SK-N-SH treated with all-trans-retinoic acid at 6 μM for 48 hours (cell line): ENCODE measurements at regions not wholly inside any gene's neighbourhood (a gene's known extent, or its start where the extent isn't known, plus 50 kb on each side); places are given as distances from the start of the nearest gene placed in this dataset.

Experiments
- ATAC-seq: fragments of 200-7000 bp; cut with Tn5 transposase; 3 replicates; pipeline ENCODE4 v1.9.1; 2020; ENCODE audit warnings: mild to moderate bottlenecking, moderate library complexity
- ARNTL ChIP-seq: fragments of 450-650 bp; formaldehyde crosslinking; IDR thresholded peaks from 2 replicates; pipeline ENCODE4 v1.5.0; 2020; ENCODE audit warnings: low read depth, mild to moderate bottlenecking, moderate library complexity, borderline replicate concordance
- BACH2 ChIP-seq: fragments of 250-450 bp; sonication (Bioruptor Pico); IDR thresholded peaks from 2 replicates; pipeline ENCODE4 v1.9.0; 2021; ENCODE audit warnings: mild to moderate bottlenecking, borderline replicate concordance
- ESRRG ChIP-seq: fragments of 250-450 bp; sonication (Bioruptor Pico); IDR thresholded peaks from 2 replicates; pipeline ENCODE4 v1.6.1; 2021; ENCODE audit warnings: mild to moderate bottlenecking
- ISL1 ChIP-seq: fragments of 250-450 bp; sonication (Bioruptor Pico); IDR thresholded peaks from 2 replicates; pipeline ENCODE4 v2.1.2; 2022; ENCODE audit warnings: mild to moderate bottlenecking, moderate library complexity
- OSR1 ChIP-seq: fragments of 250-450 bp; sonication (Bioruptor Pico); IDR thresholded peaks from 2 replicates; pipeline ENCODE4 v1.8.0; 2022; ENCODE audit warnings: moderate library complexity, mild to moderate bottlenecking, inconsistent platforms
- PPARA ChIP-seq: fragments of 250-450 bp; sonication (Bioruptor Pico); IDR thresholded peaks from 2 replicates; pipeline ENCODE4 v1.5.0; 2020; ENCODE audit warnings: mild to moderate bottlenecking, borderline replicate concordance
- RARB ChIP-seq: fragments of 250-450 bp; sonication (Bioruptor Pico); IDR thresholded peaks from 2 replicates; pipeline ENCODE4 v1.8.0; 2021; ENCODE audit warnings: mild to moderate bottlenecking, moderate library complexity
- SNAI2 ChIP-seq: fragments of 250-450 bp; sonication (Bioruptor Pico); IDR thresholded peaks from 2 replicates; pipeline ENCODE4 v1.5.0; 2020; ENCODE audit warnings: mild to moderate bottlenecking, moderate library complexity
- TOX ChIP-seq: fragments of 250-450 bp; sonication (Bioruptor Pico); IDR thresholded peaks from 2 replicates; pipeline ENCODE4 v1.8.0; 2021; ENCODE audit warnings: mild to moderate bottlenecking, moderate library complexity, borderline replicate concordance
- ZC3H10 ChIP-seq: fragments of 250-450 bp; sonication (Bioruptor Pico); IDR thresholded peaks from 2 replicates; pipeline ENCODE4 v1.5.1; 2021; ENCODE audit warnings: mild to moderate bottlenecking, moderate library complexity
- ZFP30 ChIP-seq: fragments of 450-650 bp; formaldehyde crosslinking; IDR thresholded peaks from 2 replicates; pipeline ENCODE4 v1.5.0; 2022; ENCODE audit warnings: mild to moderate bottlenecking, moderate library complexity
- ZNF565 ChIP-seq: fragments of 450-650 bp; formaldehyde crosslinking; conservative IDR thresholded peaks from 2 replicates; pipeline ENCODE4 v1.5.0; 2020; ENCODE audit warnings: low read depth, mild to moderate bottlenecking, moderate library complexity
- TF ChIP-seq, protein P1 (sequence below): fragments of 250-450 bp; sonication (Bioruptor Pico); IDR thresholded peaks from 2 replicates; pipeline ENCODE4 v1.5.1; 2020; ENCODE audit warnings: low read depth, mild to moderate bottlenecking, moderate library complexity
- TF ChIP-seq, protein P2 (sequence below): fragments of 250-450 bp; sonication (Bioruptor Pico); IDR thresholded peaks from 2 replicates; pipeline ENCODE4 v1.5.1; 2021; ENCODE audit warnings: mild to moderate bottlenecking, moderate library complexity
- TF ChIP-seq, protein P3 (sequence below): fragments of 250-450 bp; sonication (Bioruptor Pico); IDR thresholded peaks from 2 replicates; pipeline ENCODE4 v1.5.0; 2020; ENCODE audit warnings: mild to moderate bottlenecking, moderate library complexity
- TF ChIP-seq, protein P4 (sequence below): fragments of 250-450 bp; sonication (Bioruptor Pico); IDR thresholded peaks from 2 replicates; pipeline ENCODE4 v1.8.0; 2020; ENCODE audit warnings: mild to moderate bottlenecking, moderate library complexity, borderline replicate concordance
- TF ChIP-seq, protein P5 (sequence below): fragments of 250-450 bp; sonication (Bioruptor Pico); IDR thresholded peaks from 2 replicates; pipeline ENCODE4 v1.8.0; 2021; ENCODE audit warnings: low read depth, mild to moderate bottlenecking, moderate library complexity, borderline replicate concordance

DNA sequence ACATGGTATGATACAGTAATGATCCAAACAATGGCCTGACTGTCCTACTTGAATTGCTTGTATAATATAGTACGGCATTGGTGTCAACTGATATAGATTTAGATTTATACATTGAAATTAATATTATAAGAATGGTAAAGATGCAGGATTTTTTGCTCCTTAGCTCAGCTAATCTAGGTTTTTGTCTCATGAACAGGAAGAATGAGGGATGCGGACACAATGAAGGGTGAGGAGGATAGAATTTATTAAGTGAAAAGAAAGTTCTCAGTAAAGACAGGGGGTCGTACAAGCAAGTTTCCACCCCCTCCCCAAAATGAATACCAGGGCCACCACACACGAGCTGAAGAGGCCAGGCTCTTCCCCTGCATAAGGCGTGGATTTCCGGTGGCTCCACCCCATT, 96.1 kb downstream of the KCNA5 start (continued):
- TF ChIP-seq, protein P1, sequence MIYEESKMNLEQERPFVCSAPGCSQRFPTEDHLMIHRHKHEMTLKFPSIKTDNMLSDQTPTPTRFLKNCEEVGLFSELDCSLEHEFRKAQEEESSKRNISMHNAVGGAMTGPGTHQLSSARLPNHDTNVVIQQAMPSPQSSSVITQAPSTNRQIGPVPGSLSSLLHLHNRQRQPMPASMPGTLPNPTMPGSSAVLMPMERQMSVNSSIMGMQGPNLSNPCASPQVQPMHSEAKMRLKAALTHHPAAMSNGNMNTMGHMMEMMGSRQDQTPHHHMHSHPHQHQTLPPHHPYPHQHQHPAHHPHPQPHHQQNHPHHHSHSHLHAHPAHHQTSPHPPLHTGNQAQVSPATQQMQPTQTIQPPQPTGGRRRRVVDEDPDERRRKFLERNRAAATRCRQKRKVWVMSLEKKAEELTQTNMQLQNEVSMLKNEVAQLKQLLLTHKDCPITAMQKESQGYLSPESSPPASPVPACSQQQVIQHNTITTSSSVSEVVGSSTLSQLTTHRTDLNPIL (CRISPR knock-in tag), result no peak
- TF ChIP-seq, protein P2, sequence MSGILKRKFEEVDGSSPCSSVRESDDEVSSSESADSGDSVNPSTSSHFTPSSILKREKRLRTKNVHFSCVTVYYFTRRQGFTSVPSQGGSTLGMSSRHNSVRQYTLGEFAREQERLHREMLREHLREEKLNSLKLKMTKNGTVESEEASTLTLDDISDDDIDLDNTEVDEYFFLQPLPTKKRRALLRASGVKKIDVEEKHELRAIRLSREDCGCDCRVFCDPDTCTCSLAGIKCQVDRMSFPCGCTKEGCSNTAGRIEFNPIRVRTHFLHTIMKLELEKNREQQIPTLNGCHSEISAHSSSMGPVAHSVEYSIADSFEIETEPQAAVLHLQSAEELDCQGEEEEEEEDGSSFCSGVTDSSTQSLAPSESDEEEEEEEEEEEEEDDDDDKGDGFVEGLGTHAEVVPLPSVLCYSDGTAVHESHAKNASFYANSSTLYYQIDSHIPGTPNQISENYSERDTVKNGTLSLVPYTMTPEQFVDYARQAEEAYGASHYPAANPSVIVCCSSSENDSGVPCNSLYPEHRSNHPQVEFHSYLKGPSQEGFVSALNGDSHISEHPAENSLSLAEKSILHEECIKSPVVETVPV (CRISPR knock-in tag), result no peak

DNA sequence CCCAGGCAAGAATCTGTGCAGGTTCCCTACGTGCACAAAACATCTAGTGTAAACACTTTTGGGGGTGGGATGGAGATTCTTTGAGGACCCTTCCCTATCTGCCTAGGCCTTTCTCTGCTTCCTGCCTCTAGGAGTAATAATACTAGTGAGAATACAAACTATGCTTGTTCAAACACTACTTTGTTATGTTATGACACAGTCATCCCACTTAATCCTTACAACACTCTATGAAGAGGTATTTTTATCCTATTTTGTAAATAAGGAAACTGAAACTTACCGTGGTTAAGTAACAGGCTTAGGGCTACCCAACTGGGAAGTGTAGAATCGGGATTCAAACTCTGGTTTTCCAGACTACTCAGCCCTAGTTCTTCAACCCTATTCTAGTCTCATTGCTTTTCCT, 96.5 kb downstream of the KCNA5 start:
- TF ChIP-seq ARNTL (no peak), PPARA (CRISPR knock-in tag) (no peak), OSR1 (CRISPR knock-in tag) (no peak), ISL1 (CRISPR knock-in tag) (no peak), SNAI2 (CRISPR knock-in tag) (no peak), ESRRG (no peak), RARB (CRISPR knock-in tag) (no peak), ZC3H10 (CRISPR knock-in tag) (no peak), TOX (no peak), ZFP30 (CRISPR knock-in tag) (no peak)
- TF ChIP-seq, protein P3, sequence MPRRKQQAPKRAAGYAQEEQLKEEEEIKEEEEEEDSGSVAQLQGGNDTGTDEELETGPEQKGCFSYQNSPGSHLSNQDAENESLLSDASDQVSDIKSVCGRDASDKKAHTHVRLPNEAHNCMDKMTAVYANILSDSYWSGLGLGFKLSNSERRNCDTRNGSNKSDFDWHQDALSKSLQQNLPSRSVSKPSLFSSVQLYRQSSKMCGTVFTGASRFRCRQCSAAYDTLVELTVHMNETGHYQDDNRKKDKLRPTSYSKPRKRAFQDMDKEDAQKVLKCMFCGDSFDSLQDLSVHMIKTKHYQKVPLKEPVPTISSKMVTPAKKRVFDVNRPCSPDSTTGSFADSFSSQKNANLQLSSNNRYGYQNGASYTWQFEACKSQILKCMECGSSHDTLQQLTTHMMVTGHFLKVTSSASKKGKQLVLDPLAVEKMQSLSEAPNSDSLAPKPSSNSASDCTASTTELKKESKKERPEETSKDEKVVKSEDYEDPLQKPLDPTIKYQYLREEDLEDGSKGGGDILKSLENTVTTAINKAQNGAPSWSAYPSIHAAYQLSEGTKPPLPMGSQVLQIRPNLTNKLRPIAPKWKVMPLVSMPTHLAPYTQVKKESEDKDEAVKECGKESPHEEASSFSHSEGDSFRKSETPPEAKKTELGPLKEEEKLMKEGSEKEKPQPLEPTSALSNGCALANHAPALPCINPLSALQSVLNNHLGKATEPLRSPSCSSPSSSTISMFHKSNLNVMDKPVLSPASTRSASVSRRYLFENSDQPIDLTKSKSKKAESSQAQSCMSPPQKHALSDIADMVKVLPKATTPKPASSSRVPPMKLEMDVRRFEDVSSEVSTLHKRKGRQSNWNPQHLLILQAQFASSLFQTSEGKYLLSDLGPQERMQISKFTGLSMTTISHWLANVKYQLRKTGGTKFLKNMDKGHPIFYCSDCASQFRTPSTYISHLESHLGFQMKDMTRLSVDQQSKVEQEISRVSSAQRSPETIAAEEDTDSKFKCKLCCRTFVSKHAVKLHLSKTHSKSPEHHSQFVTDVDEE (CRISPR knock-in tag), result no peak
- TF ChIP-seq, protein P4, sequence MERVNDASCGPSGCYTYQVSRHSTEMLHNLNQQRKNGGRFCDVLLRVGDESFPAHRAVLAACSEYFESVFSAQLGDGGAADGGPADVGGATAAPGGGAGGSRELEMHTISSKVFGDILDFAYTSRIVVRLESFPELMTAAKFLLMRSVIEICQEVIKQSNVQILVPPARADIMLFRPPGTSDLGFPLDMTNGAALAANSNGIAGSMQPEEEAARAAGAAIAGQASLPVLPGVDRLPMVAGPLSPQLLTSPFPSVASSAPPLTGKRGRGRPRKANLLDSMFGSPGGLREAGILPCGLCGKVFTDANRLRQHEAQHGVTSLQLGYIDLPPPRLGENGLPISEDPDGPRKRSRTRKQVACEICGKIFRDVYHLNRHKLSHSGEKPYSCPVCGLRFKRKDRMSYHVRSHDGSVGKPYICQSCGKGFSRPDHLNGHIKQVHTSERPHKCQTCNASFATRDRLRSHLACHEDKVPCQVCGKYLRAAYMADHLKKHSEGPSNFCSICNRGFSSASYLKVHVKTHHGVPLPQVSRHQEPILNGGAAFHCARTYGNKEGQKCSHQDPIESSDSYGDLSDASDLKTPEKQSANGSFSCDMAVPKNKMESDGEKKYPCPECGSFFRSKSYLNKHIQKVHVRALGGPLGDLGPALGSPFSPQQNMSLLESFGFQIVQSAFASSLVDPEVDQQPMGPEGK (CRISPR knock-in tag), result no peak
- TF ChIP-seq, protein P5, sequence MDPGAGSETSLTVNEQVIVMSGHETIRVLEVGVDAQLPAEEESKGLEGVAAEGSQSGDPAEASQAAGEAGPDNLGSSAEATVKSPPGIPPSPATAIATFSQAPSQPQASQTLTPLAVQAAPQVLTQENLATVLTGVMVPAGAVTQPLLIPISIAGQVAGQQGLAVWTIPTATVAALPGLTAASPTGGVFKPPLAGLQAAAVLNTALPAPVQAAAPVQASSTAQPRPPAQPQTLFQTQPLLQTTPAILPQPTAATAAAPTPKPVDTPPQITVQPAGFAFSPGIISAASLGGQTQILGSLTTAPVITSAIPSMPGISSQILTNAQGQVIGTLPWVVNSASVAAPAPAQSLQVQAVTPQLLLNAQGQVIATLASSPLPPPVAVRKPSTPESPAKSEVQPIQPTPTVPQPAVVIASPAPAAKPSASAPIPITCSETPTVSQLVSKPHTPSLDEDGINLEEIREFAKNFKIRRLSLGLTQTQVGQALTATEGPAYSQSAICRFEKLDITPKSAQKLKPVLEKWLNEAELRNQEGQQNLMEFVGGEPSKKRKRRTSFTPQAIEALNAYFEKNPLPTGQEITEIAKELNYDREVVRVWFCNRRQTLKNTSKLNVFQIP, result no peak
- no peak for ATAC-seq

DNA sequence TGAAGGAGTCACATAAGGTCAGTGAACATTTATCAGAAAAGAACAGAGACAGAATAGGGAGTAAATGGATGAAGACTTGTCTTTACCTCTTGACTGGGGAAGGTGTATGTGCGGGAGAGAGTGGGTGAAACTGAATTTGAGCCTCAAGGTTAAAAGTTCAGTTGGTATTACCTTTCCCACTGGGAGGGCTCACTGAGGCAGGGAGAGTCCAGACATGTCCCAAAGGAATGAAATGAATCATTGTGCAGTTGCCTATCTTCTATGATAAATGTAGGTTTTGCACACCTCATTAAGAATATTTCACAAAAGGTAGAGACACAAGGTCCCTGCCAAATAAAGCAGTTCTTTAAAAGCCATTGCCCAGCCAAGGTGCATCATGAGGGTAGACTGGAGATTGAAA, 105.2 kb downstream of the KCNA5 start:
- ATAC-seq, result no peak
- TF ChIP-seq, protein P4 (CRISPR knock-in tag), result no peak
- TF ChIP-seq, protein P3 (CRISPR knock-in tag), result no peak
- TF ChIP-seq ISL1 (CRISPR knock-in tag), result no peak
- TF ChIP-seq TOX, result no peak
- TF ChIP-seq ZC3H10 (CRISPR knock-in tag), result no peak
- TF ChIP-seq ZNF565 (CRISPR knock-in tag), result no peak
- no peak for TF ChIP-seq RARB (CRISPR knock-in tag)
- TF ChIP-seq OSR1 (CRISPR knock-in tag), result no peak
- TF ChIP-seq PPARA (CRISPR knock-in tag), result no peak
- no peak for TF ChIP-seq BACH2 (CRISPR knock-in tag)
- TF ChIP-seq, all 23 proteins: peak for 0
